Non-pigmented ciliary epithelial cell (primary cell): ENCODE measurements at regions not wholly inside any gene's neighbourhood (a gene's known extent, or its start where the extent isn't known, plus 50 kb on each side); places are given as distances from the start of the nearest gene placed in this dataset.
A peak's percentile ranks its signal among the peaks of the same experiment; 100 is the strongest.

Source experiments
- DNase-seq: peaks from one replicate; pipeline ENCODE4 v3.0.0-alpha.2; 2010; ENCODE audit warnings: low read depth

GRCh38 chr2:150663143-150663542, 175.7 kb upstream of the RND3 start:
- DNase-seq = no peak

- DNase-seq = no peak
Measured at GRCh38 chr2:150656002-150656401, 168.5 kb upstream of the RND3 start.

- no peak for DNase-seq
Measured at GRCh38 chr2:150653351-150653750, 165.9 kb upstream of the RND3 start.

GRCh38 chr2:150647943-150648342, 160.5 kb upstream of the RND3 start:
- no peak for DNase-seq

GRCh38 chr2:150646746-150647145, 159.3 kb upstream of the RND3 start:
- DNase-seq = no peak

GRCh38 chr2:150644298-150645067, 157.0 kb upstream of the RND3 start:
- DNase-seq = peak; percentile 84

GRCh38 chr2:150643114-150643725, 155.8 kb upstream of the RND3 start:
- DNase-seq = peak; percentile 71

- no peak for DNase-seq
Measured at GRCh38 chr2:150640039-150640438, 152.6 kb upstream of the RND3 start.

- no peak for DNase-seq
Measured at GRCh38 chr2:150639383-150639782, 151.9 kb upstream of the RND3 start.

- DNase-seq = no peak
Measured at GRCh38 chr2:150631236-150631821, 143.9 kb upstream of the RND3 start.

- no peak for DNase-seq
Measured at GRCh38 chr2:150630587-150631235, 143.2 kb upstream of the RND3 start.

- no peak for DNase-seq
Measured at GRCh38 chr2:150627526-150627925, 140.1 kb upstream of the RND3 start.

GRCh38 chr2:150626934-150627411, 139.5 kb upstream of the RND3 start:
- DNase-seq = no peak

- no peak for DNase-seq
Measured at GRCh38 chr2:150625741-150626140, 138.3 kb upstream of the RND3 start.

GRCh38 chr2:150625303-150625702, 137.8 kb upstream of the RND3 start:
- no peak for DNase-seq

- DNase-seq = no peak
Measured at GRCh38 chr2:150624001-150624401, 136.5 kb upstream of the RND3 start.

- peak; percentile 81 for DNase-seq
Measured at GRCh38 chr2:150621526-150622213, 134.2 kb upstream of the RND3 start.

GRCh38 chr2:150620855-150621254, 133.4 kb upstream of the RND3 start:
- no peak for DNase-seq

GRCh38 chr2:150620416-150620815, 132.9 kb upstream of the RND3 start:
- DNase-seq = no peak

GRCh38 chr2:150619607-150620330, 132.3 kb upstream of the RND3 start:
- DNase-seq = no peak

- DNase-seq = no peak
Measured at GRCh38 chr2:150618245-150618895, 130.9 kb upstream of the RND3 start.
